Smooth muscle cell (in vitro differentiated cells): ENCODE measurements at regions not wholly inside any gene's neighbourhood (a gene's known extent, or its start where the extent isn't known, plus 50 kb on each side); places are given as distances from the start of the nearest gene placed in this dataset.
A peak's percentile ranks its signal among the peaks of the same experiment; 100 is the strongest.

ENCODE experiments used
- DNase-seq: peaks from one replicate; lab custom pipeline; 2025; ENCODE audit not compliant: unreplicated experiment; lab: John Stamatoyannopoulos, UW
- H2AFZ ChIP-seq: fragments of 200-600 bp; sonication (generic); 2 replicates; pipeline ENCODE4 v1.6.0; 2016; ENCODE audit warnings: antibody characterized with exemption, low read depth, mild to moderate bottlenecking
- H3F3A ChIP-seq: fragments of 200-600 bp; sonication (generic); 2 replicates; pipeline ENCODE4 v1.6.0; 2017; ENCODE audit warnings: antibody characterized with exemption, low read depth
- H3K27ac ChIP-seq: fragments of 200-600 bp; sonication (generic); 2 replicates; pipeline ENCODE4 v1.5.1; 2016; ENCODE audit warnings: low read depth, mild to moderate bottlenecking
- H3K27me3 ChIP-seq: fragments of 200-600 bp; sonication (generic); 2 replicates; pipeline ENCODE4 v1.6.1; 2016; ENCODE audit warnings: low read depth, mild to moderate bottlenecking
- H3K36me3 ChIP-seq: fragments of 200-600 bp; sonication (generic); 2 replicates; pipeline ENCODE4 v1.5.1; 2016; ENCODE audit warnings: low read depth
- H3K4me1 ChIP-seq: fragments of 200-600 bp; sonication (generic); 2 replicates; pipeline ENCODE4 v1.5.1; 2016; ENCODE audit warnings: low read depth
- H3K4me2 ChIP-seq: fragments of 200-600 bp; sonication (generic); 2 replicates; pipeline ENCODE4 v1.6.0; 2016; ENCODE audit warnings: mild to moderate bottlenecking
- H3K4me3 ChIP-seq: fragments of 200-600 bp; sonication (generic); 2 replicates; pipeline ENCODE4 v1.5.1; 2016; ENCODE audit warnings: mild to moderate bottlenecking
- H3K79me2 ChIP-seq: fragments of 200-600 bp; sonication (generic); 2 replicates; pipeline ENCODE4 v1.6.0; 2016; ENCODE audit warnings: low read depth, mild to moderate bottlenecking
- H3K9ac ChIP-seq: fragments of 200-600 bp; sonication (generic); 2 replicates; pipeline ENCODE4 v1.6.0; 2016; ENCODE audit warnings: low read depth
- H3K9me3 ChIP-seq: fragments of 200-600 bp; sonication (generic); replicated peaks from 2 replicates; pipeline ENCODE4 v1.5.1; 2016; ENCODE audit warnings: low read depth
- H4K20me1 ChIP-seq: fragments of 200-600 bp; sonication (generic); 2 replicates; pipeline ENCODE4 v1.6.0; 2016; ENCODE audit warnings: low read depth
- CTCF ChIP-seq: fragments of 200-600 bp; sonication (generic); IDR thresholded peaks from 2 replicates; pipeline ENCODE4 v1.5.1; 2017; ENCODE audit warnings: borderline replicate concordance, mild to moderate bottlenecking, antibody characterized with exemption; ENCODE audit not compliant: insufficient read depth, poor library complexity, severe bottlenecking
- WGBS: methylation state at CpG from one replicate; pipeline ENCODE4 v1.1.7; 2016; ENCODE audit warnings: low lambda C conversion rate; 5-methylcytosine and 5-hydroxymethylcytosine counted together

GRCh38 chr12:13350946-13351345 is 154.4 kb downstream of the EMP1 start:
- H3K79me2 ChIP-seq, result no peaks in the 10 kb centered on the region
- no peak overlapping the region for H2AFZ ChIP-seq
- H3K36me3 ChIP-seq, result no peaks in the 10 kb centered on the region
- H3K9me3 ChIP-seq, result no peaks in the 10 kb centered on the region
- no peaks in the 10 kb centered on the region for H3K27me3 ChIP-seq
- no peak overlapping the region for H3K4me2 ChIP-seq
- H3K4me1 ChIP-seq, result peaks cover 3% of the 10 kb centered on the region
- DNase-seq, result no peak
- no peak overlapping the region for H3K4me3 ChIP-seq
- 83% methylated on average over 2 of the region's 2 CpGs for WGBS
- H3F3A ChIP-seq, result peaks cover 4% of the 10 kb centered on the region
- H4K20me1 ChIP-seq, result no peaks in the 10 kb centered on the region
- no peak overlapping the region for H3K27ac ChIP-seq
- TF ChIP-seq CTCF, result no peak
- H3K9ac ChIP-seq, result no peak overlapping the region

- no peak overlapping the region for H3K4me2 ChIP-seq
- no peaks in the 10 kb centered on the region for H3K36me3 ChIP-seq
- H3K79me2 ChIP-seq, result no peaks in the 10 kb centered on the region
- no peak overlapping the region for H3K27ac ChIP-seq
- WGBS, result 61% methylated on average over 2 of the region's 2 CpGs
- H2AFZ ChIP-seq, result no peak overlapping the region
- H3K9ac ChIP-seq, result no peak overlapping the region
- DNase-seq, result no peak
- H3F3A ChIP-seq, result peaks cover 4% of the 10 kb centered on the region
- no peaks in the 10 kb centered on the region for H3K9me3 ChIP-seq
- H3K4me3 ChIP-seq, result no peak overlapping the region
- no peaks in the 10 kb centered on the region for H3K27me3 ChIP-seq
- H4K20me1 ChIP-seq, result no peaks in the 10 kb centered on the region
- H3K4me1 ChIP-seq, result peaks cover 3% of the 10 kb centered on the region
- no peak for TF ChIP-seq CTCF
These were observed 153.9 kb downstream of the EMP1 start for GRCh38 chr12:13350381-13350780.

GRCh38 chr12:13348464-13348863 is 151.9 kb downstream of the EMP1 start:
- Histone ChIP-seq H3K27ac (peak overlapping the region; percentile 82), H3K4me1 (peaks cover 3% of the 10 kb centered on the region), H3K27me3 (no peaks in the 10 kb centered on the region), H3K4me3 (no peak overlapping the region), H3K9me3 (no peaks in the 10 kb centered on the region), H3K4me2 (no peak overlapping the region), H2AFZ (no peak overlapping the region), H3K79me2 (no peaks in the 10 kb centered on the region), H3K36me3 (no peaks in the 10 kb centered on the region), H3F3A (peaks cover 4% of the 10 kb centered on the region), H3K9ac (no peak overlapping the region), H4K20me1 (no peaks in the 10 kb centered on the region)
- 86% methylated on average over 1 of the region's 1 CpG for WGBS
- DNase-seq, result no peak
- TF ChIP-seq CTCF, result no peak

- Histone ChIP-seq H4K20me1 (no peaks in the 10 kb centered on the region), H3K9me3 (no peaks in the 10 kb centered on the region), H3K79me2 (no peaks in the 10 kb centered on the region), H3K4me2 (peak overlapping the region; percentile 62), H3F3A (peaks cover 4% of the 10 kb centered on the region), H3K27me3 (no peaks in the 10 kb centered on the region), H3K36me3 (no peaks in the 10 kb centered on the region), H3K4me3 (no peak overlapping the region), H3K9ac (peak overlapping the region; percentile 37), H2AFZ (peak overlapping the region; percentile 38), H3K4me1 (peaks cover 3% of the 10 kb centered on the region), H3K27ac (peak overlapping the region; percentile 82)
- no peak for TF ChIP-seq CTCF
- DNase-seq, result no peak
- WGBS, result 18% methylated on average over 4 of the region's 4 CpGs
These were observed 150.9 kb downstream of the EMP1 start for GRCh38 chr12:13347241-13348043.
